IMR-90 (cell line): ENCODE measurements at regions not wholly inside any gene's neighbourhood (a gene's known extent, or its start where the extent isn't known, plus 50 kb on each side); places are given as distances from the start of the nearest gene placed in this dataset.

ENCODE experiments used
- ATAC-seq: fragments of 200-7000 bp; cut with Tn5 transposase; 2 replicates; pipeline ENCODE4 v1.9.1; 2020; ENCODE audit warnings: low read depth, mild to moderate bottlenecking, moderate library complexity
- BruUV-seq: library from RNA; stranded (reverse); fragments of 400-500 nt; replicated peaks from 2 replicates; lab custom pipeline; 2021; lab: Mats Ljungman, UMichigan
- CTCF ChIA-PET: fragments of 300-600 bp; formaldehyde crosslinking; extraction: SDS; loops from one replicate; lab custom pipeline; 2021; ENCODE audit warnings: antibody characterized with exemption; lab: Yijun Ruan, JAX
- POLR2A ChIA-PET: fragments of 300-600 bp; sonication (Branson Sonifier 250); formaldehyde crosslinking; loops from one replicate; lab custom pipeline; 2022; ENCODE audit warnings: antibody characterized with exemption; ENCODE audit not compliant: unreplicated experiment; lab: Charles Lee
- DNase-seq: peaks from one replicate; pipeline ENCODE4 v3.0.0; 2013
- H2AFZ ChIP-seq: replicated peaks from 2 replicates; pipeline ENCODE3; 2013; ENCODE audit warnings: low read length, mild to moderate bottlenecking; ENCODE audit not compliant: poor library complexity
- H2AK5ac ChIP-seq: 2 replicates; pipeline ENCODE4 v1.6.1; 2013; ENCODE audit warnings: low read depth, low read length, inconsistent platforms
- H2AK9ac ChIP-seq: replicated peaks from 2 replicates; pipeline ENCODE3; 2013; ENCODE audit warnings: mild to moderate bottlenecking, low read depth, low read length, moderate library complexity; ENCODE audit not compliant: poor library complexity
- H2BK120ac ChIP-seq: 2 replicates; pipeline ENCODE4 v1.6.1; 2013; ENCODE audit warnings: low read depth, low read length, inconsistent platforms
- H2BK15ac ChIP-seq: 3 replicates; pipeline ENCODE4 v1.6.1; 2013; ENCODE audit warnings: low read depth, low read length, inconsistent platforms
- H2BK20ac ChIP-seq: 2 replicates; pipeline ENCODE4 v1.6.1; 2013; ENCODE audit warnings: low read depth, mild to moderate bottlenecking, inconsistent platforms, low read length, moderate library complexity
- H2BK5ac ChIP-seq: 2 replicates; pipeline ENCODE4 v1.6.1; 2013; ENCODE audit warnings: mild to moderate bottlenecking, low read depth, low read length, inconsistent platforms; ENCODE audit not compliant: poor library complexity, severe bottlenecking
- H3K14ac ChIP-seq: replicated peaks from 2 replicates; pipeline ENCODE4 v1.6.1; 2013; ENCODE audit warnings: low read depth, low read length, inconsistent platforms
- H3K18ac ChIP-seq: 2 replicates; pipeline ENCODE4 v1.6.1; 2013; ENCODE audit warnings: low read depth, low read length, control low read depth
- H3K23ac ChIP-seq: 2 replicates; pipeline ENCODE4 v1.6.1; 2013; ENCODE audit warnings: low read depth, low read length, inconsistent platforms
- H3K27ac ChIP-seq: 2 replicates; pipeline ENCODE4 v1.5.1; 2013; ENCODE audit warnings: mild to moderate bottlenecking, control low read depth, low read length; ENCODE audit not compliant: insufficient read depth
- H3K27me3 ChIP-seq: 2 replicates; pipeline ENCODE4 v1.6.1; 2013; ENCODE audit warnings: low read length; ENCODE audit not compliant: control insufficient read depth, insufficient read depth
- H3K36me3 ChIP-seq: 2 replicates; pipeline ENCODE4 v1.6.1; 2013; ENCODE audit warnings: low read length, mixed read lengths; ENCODE audit not compliant: control insufficient read depth, insufficient read depth
- H3K4ac ChIP-seq: 2 replicates; pipeline ENCODE4 v1.6.1; 2013; ENCODE audit warnings: low read depth, low read length, inconsistent platforms
- H3K4me1 ChIP-seq: 2 replicates; pipeline ENCODE4 v1.6.1; 2013; ENCODE audit warnings: low read length, mixed read lengths; ENCODE audit not compliant: control insufficient read depth, insufficient read depth
- H3K4me2 ChIP-seq: 2 replicates; pipeline ENCODE4 v1.6.1; 2013; ENCODE audit warnings: low read depth, mild to moderate bottlenecking, control low read depth, low read length, moderate library complexity
- H3K4me3 ChIP-seq: 2 replicates; pipeline ENCODE4 v1.5.1; 2013; ENCODE audit warnings: low read depth, mild to moderate bottlenecking, control low read depth, low read length, moderate library complexity; ENCODE audit not compliant: insufficient read depth
- H3K56ac ChIP-seq: 2 replicates; pipeline ENCODE4 v1.6.1; 2013; ENCODE audit warnings: low read length, inconsistent platforms; ENCODE audit not compliant: insufficient read depth; ENCODE audit errors: extremely low read depth
- H3K79me1 ChIP-seq, 2 experiments: 2 replicates each; pipeline ENCODE4 v1.6.1; 2013; ENCODE audit warnings: low read length in 2 of 2, inconsistent platforms in 1 of 2, low read depth in 1 of 2
- H3K9ac ChIP-seq: 2 replicates; pipeline ENCODE4 v1.6.1; 2013; ENCODE audit warnings: low read depth, low read length, control low read depth
- H3K9me1 ChIP-seq: 2 replicates; pipeline ENCODE4 v1.6.1; 2013; ENCODE audit warnings: low read length, inconsistent platforms; ENCODE audit not compliant: insufficient read depth
- H3K9me3 ChIP-seq: 2 replicates; pipeline ENCODE4 v1.6.1; 2013; ENCODE audit warnings: low read length; ENCODE audit not compliant: control insufficient read depth, insufficient read depth
- H4K20me1 ChIP-seq: 2 replicates; pipeline ENCODE4 v1.6.1; 2013; ENCODE audit warnings: low read length, inconsistent platforms; ENCODE audit not compliant: insufficient read depth
- H4K5ac ChIP-seq: 2 replicates; pipeline ENCODE4 v1.6.1; 2013; ENCODE audit warnings: mild to moderate bottlenecking, low read depth, low read length, control low read depth
- H4K8ac ChIP-seq, 2 experiments: 2 replicates each; pipeline ENCODE4 v1.6.1; 2013; ENCODE audit warnings: low read depth in 2 of 2, low read length in 2 of 2, control low read depth in 1 of 2, inconsistent platforms in 1 of 2
- H4K91ac ChIP-seq: 2 replicates; pipeline ENCODE4 v1.6.1; 2013; ENCODE audit warnings: low read depth, low read length, inconsistent platforms; ENCODE audit not compliant: insufficient read depth
- BHLHE40 ChIP-seq: fragments of 150-350 bp; IDR thresholded peaks from 2 replicates; pipeline ENCODE4 v1.6.1; 2016; ENCODE audit warnings: mild to moderate bottlenecking, low read depth, low read length
- CEBPB ChIP-seq: IDR thresholded peaks from 2 replicates; pipeline ENCODE4 v1.6.1; 2012; ENCODE audit warnings: low read depth, low read length, improper control_type of control experiment
- CHD1 ChIP-seq: IDR thresholded peaks from 2 replicates; pipeline ENCODE4 v1.6.1; 2012; ENCODE audit warnings: low read depth, low read length, improper control_type of control experiment
- MXI1 ChIP-seq: IDR thresholded peaks from 2 replicates; pipeline ENCODE4 v1.6.1; 2012; ENCODE audit warnings: low read depth, mild to moderate bottlenecking, low read length, moderate library complexity, borderline replicate concordance
- NFE2L2 ChIP-seq: fragments of 150-350 bp; IDR thresholded peaks from 2 replicates; pipeline ENCODE4 v1.6.1; 2016; ENCODE audit warnings: low read depth, mild to moderate bottlenecking, low read length
- RAD21 ChIP-seq: IDR thresholded peaks from 2 replicates; pipeline ENCODE4 v1.6.1; 2012; ENCODE audit warnings: low read length, improper control_type of control experiment
- RCOR1 ChIP-seq: IDR thresholded peaks from 2 replicates; pipeline ENCODE4 v1.6.1; 2012; ENCODE audit warnings: mild to moderate bottlenecking, low read length, improper control_type of control experiment; ENCODE audit not compliant: insufficient replicate concordance
- RFX5 ChIP-seq: IDR thresholded peaks from 2 replicates; pipeline ENCODE4 v1.8.0; 2012; ENCODE audit warnings: low read depth, mild to moderate bottlenecking, low read length, moderate library complexity
- SMC3 ChIP-seq: fragments of 150-350 bp; IDR thresholded peaks from 2 replicates; pipeline ENCODE4 v1.6.1; 2016; ENCODE audit warnings: low read depth, mild to moderate bottlenecking, antibody characterized with exemption, low read length, moderate library complexity
- USF2 ChIP-seq: fragments of 150-350 bp; IDR thresholded peaks from 2 replicates; pipeline ENCODE4 v1.6.1; 2017; ENCODE audit warnings: mild to moderate bottlenecking, antibody characterized with exemption, low read length, low read depth
- WGBS, 2 experiments: methylation state at CpG; one replicate each; pipeline versions ENCODE4 v1.1.5 to v1.1.7; 2013; ENCODE audit warnings: missing lambda C conversion rate in 2 of 2; ENCODE audit not compliant: insufficient read length in 1 of 2; ENCODE audit errors: extremely low coverage in 2 of 2; 5-methylcytosine and 5-hydroxymethylcytosine counted together
- dilution Hi-C: fragments of 300-500 bp; cut with HindIII; formaldehyde crosslinking; loops from one replicate; pipeline ENCODE4 v1.14.3; 2018; ENCODE audit warnings: low sequenced_read_pairs; ENCODE audit not compliant: unreplicated experiment
- in situ Hi-C: fragments of 300-500 bp; cut with MboI; formaldehyde crosslinking; loops from 3 replicates; pipeline ENCODE4 v1.14.3; 2019; ENCODE audit warnings: low sequenced_read_pairs, inconsistent platforms, mixed read lengths
- intact Hi-C: fragments of 100-400 bp; cut with micrococcal nuclease; formaldehyde crosslinking; loops from 2 replicates; pipeline ENCODE4 v1.10.0; 2022
- TF ChIP-seq, protein P1 (sequence below): conservative IDR thresholded peaks from 2 replicates; pipeline ENCODE4 v1.5.1; 2012; ENCODE audit warnings: mild to moderate bottlenecking, low read depth, low read length, improper control_type of control experiment

- Histone ChIP-seq H3K9ac (no peak overlapping the region), H4K20me1 (no peaks in the 10 kb centered on the region), H2BK20ac (peak overlapping the region; percentile 31; the same call in 1 of the 2 replicates), H2AFZ (no peak overlapping the region), H3K23ac (no peak overlapping the region), H2BK5ac (no peak overlapping the region), H4K5ac (no peak overlapping the region), H3K4ac (no peak overlapping the region), H3K4me1 (peaks cover 10% of the 10 kb centered on the region), H3K36me3 (no peaks in the 10 kb centered on the region), H3K4me3 (no peak overlapping the region), H3K27me3 (peaks cover 15% of the 10 kb centered on the region), H2BK15ac (no peak overlapping the region), H4K91ac (no peak overlapping the region), H3K27ac (no peak overlapping the region), H4K8ac (no peak overlapping the region), H2AK5ac (no peak overlapping the region; the same call in 1 of the 2 replicates), H3K14ac (no peak overlapping the region), H3K18ac (no peak overlapping the region), H3K79me1 (no peaks in the 10 kb centered on the region), H2BK120ac (0 out of 2 replicates have a peak overlapping the region, but pooled peaks have one; percentile 22), H3K4me2 (no peak overlapping the region), H3K9me1 (peaks cover 3% of the 10 kb centered on the region; the same call in 1 of the 2 replicates), H3K56ac (no peak overlapping the region), H3K9me3 (peaks cover 6% of the 10 kb centered on the region; the same call in 1 of the 2 replicates), H2AK9ac (no peak overlapping the region)
- no peak for ATAC-seq
- TF ChIP-seq MXI1 (no peak), BHLHE40 (no peak), RFX5 (no peak), USF2 (no peak), RCOR1 (no peak), NFE2L2 (no peak), CEBPB (no peak), CHD1 (no peak), SMC3 (no peak), RAD21 (no peak)
- TF ChIP-seq, protein P1, sequence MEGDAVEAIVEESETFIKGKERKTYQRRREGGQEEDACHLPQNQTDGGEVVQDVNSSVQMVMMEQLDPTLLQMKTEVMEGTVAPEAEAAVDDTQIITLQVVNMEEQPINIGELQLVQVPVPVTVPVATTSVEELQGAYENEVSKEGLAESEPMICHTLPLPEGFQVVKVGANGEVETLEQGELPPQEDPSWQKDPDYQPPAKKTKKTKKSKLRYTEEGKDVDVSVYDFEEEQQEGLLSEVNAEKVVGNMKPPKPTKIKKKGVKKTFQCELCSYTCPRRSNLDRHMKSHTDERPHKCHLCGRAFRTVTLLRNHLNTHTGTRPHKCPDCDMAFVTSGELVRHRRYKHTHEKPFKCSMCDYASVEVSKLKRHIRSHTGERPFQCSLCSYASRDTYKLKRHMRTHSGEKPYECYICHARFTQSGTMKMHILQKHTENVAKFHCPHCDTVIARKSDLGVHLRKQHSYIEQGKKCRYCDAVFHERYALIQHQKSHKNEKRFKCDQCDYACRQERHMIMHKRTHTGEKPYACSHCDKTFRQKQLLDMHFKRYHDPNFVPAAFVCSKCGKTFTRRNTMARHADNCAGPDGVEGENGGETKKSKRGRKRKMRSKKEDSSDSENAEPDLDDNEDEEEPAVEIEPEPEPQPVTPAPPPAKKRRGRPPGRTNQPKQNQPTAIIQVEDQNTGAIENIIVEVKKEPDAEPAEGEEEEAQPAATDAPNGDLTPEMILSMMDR, result no peak
- no peak for DNase-seq
- dilution Hi-C loops, result no loop called here
- ChIA-PET POLR2A (interaction anchor here (0.5 kb wide), 1 partner anchor 404 kb away, joined by 4 read pairs; no protein-coding TSS in a partner anchor), CTCF (no interaction called here)
- no TSS peak for BruUV-seq
- intact Hi-C loops, result no loop called here
- WGBS, 2 experiments, result 83% methylated on average over 1 of the region's 1 CpG; no CpG with 5 or more reads in 1 of the 2 experiments
- in situ Hi-C loops, result no loop called here
These were observed 164.9 kb upstream of the AGAP1 start for GRCh38 chr2:235328991-235329390.
